ENCODE measurements at regions not wholly inside any gene's neighbourhood (a gene's known extent, or its start where the extent isn't known, plus 50 kb on each side); places are given as distances from the start of the nearest gene placed in this dataset.

DNA sequence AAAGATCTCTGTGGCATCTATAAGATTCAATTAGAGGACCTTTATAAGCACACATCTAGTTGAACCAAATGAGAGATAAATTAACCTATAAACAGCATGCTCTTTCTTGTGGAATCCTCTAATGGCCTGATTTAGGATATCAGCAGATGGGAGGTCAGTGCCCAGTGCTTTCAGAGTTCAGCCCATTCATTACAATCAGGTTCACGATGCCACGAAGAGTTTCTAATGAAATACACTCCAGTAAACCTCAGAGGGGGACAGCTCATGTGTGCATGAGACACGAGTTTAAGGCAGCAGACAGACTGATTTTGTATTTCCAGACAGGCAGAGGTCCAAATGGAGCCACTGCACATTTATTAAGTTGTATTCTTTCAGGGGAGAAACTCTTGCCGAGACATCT, 544.4 kb upstream of the PKN2 start:
- TF ChIP-seq POLR2A (IDR thresholded peaks at IDR 0.05) (no peak), EP300 (IDR thresholded peaks at IDR 0.05) (no peak)
- TF ChIP-seq, protein P1, sequence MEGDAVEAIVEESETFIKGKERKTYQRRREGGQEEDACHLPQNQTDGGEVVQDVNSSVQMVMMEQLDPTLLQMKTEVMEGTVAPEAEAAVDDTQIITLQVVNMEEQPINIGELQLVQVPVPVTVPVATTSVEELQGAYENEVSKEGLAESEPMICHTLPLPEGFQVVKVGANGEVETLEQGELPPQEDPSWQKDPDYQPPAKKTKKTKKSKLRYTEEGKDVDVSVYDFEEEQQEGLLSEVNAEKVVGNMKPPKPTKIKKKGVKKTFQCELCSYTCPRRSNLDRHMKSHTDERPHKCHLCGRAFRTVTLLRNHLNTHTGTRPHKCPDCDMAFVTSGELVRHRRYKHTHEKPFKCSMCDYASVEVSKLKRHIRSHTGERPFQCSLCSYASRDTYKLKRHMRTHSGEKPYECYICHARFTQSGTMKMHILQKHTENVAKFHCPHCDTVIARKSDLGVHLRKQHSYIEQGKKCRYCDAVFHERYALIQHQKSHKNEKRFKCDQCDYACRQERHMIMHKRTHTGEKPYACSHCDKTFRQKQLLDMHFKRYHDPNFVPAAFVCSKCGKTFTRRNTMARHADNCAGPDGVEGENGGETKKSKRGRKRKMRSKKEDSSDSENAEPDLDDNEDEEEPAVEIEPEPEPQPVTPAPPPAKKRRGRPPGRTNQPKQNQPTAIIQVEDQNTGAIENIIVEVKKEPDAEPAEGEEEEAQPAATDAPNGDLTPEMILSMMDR (IDR thresholded peaks at IDR 0.05), result no peak
- Histone ChIP-seq H3K4me3 (no peak overlapping the region), H3K27ac (no peak overlapping the region), H3K9me3 (no peaks in the 10 kb centered on the region), H3K36me3 (no peaks in the 10 kb centered on the region), H3K27me3 (no peaks in the 10 kb centered on the region), H3K4me1 (no peaks in the 10 kb centered on the region)
- no peak for DNase-seq (ENCODE audit: low spot score in 2 of 2)
- WGBS, 2 donors, result 45 to 48% methylated on average over 4 of the region's 4 CpGs

DNA sequence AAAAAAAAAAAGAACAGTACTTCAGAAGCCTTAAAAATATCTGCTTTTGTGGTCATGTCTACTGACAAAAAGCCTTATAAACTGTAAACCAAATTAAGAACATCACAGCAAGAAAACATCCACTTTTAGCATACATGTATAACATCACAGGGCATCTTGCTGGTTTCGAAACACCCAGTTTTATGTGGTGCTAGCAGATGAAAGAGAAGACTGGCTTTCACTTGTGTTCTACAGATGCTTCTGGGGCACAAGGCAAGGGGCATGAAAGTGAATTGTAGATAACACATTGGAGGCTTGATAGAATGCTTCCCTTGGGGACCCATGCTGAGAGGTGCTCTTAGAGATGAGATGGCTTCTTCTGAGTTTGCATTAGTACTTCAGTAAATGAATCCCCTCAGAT, 543.7 kb upstream of the PKN2 start:
- H3K4me3 ChIP-seq, result no peak overlapping the region
- H3K36me3 ChIP-seq, result no peaks in the 10 kb centered on the region
- WGBS, 2 donors, result 89 to 95% methylated on average over 1 of the region's 1 CpG
- no peak overlapping the region for H3K27ac ChIP-seq
- no peak for TF ChIP-seq EP300 (IDR thresholded peaks at IDR 0.05)
- no peaks in the 10 kb centered on the region for H3K4me1 ChIP-seq
- DNase-seq (ENCODE audit: low spot score in 2 of 2), result no peak
- H3K9me3 ChIP-seq, result no peaks in the 10 kb centered on the region
- no peaks in the 10 kb centered on the region for H3K27me3 ChIP-seq

GRCh38 chr1:88141499-88142074, 542.5 kb upstream of the PKN2 start:
- Histone ChIP-seq H3K9me3 (no peaks in the 10 kb centered on the region), H3K4me3 (no peak overlapping the region), H3K36me3 (no peaks in the 10 kb centered on the region), H3K4me1 (no peaks in the 10 kb centered on the region), H3K27me3 (no peaks in the 10 kb centered on the region), H3K27ac (no peak overlapping the region)
- TF ChIP-seq POLR2A (IDR thresholded peaks at IDR 0.05) (no peak), EP300 (IDR thresholded peaks at IDR 0.05) (no peak)
- TF ChIP-seq, protein P1 (IDR thresholded peaks at IDR 0.05), result no peak
- DNase-seq (ENCODE audit: low spot score in 2 of 2), result no peak
- 53 to 56% methylated on average over 6 of the region's 6 CpGs for WGBS, 2 donors

- 62 to 67% methylated on average over 3 of the region's 3 CpGs for WGBS, 2 donors
- TF ChIP-seq, protein P1 (IDR thresholded peaks at IDR 0.05), result no peak
- Histone ChIP-seq H3K36me3 (no peaks in the 10 kb centered on the region), H3K4me1 (no peaks in the 10 kb centered on the region), H3K9me3 (no peaks in the 10 kb centered on the region), H3K27me3 (no peaks in the 10 kb centered on the region), H3K27ac (no peak overlapping the region), H3K4me3 (no peak overlapping the region)
- DNase-seq (ENCODE audit: low spot score in 2 of 2), result no peak
These were observed 538.3 kb upstream of the PKN2 start for GRCh38 chr1:88145752-88146151.

- Histone ChIP-seq H3K4me3 (no peak overlapping the region), H3K36me3 (no peaks in the 10 kb centered on the region), H3K9me3 (no peaks in the 10 kb centered on the region), H3K27ac (no peak overlapping the region), H3K4me1 (no peaks in the 10 kb centered on the region), H3K27me3 (no peaks in the 10 kb centered on the region)
- no peak for DNase-seq (ENCODE audit: low spot score in 2 of 2)
- WGBS, 2 donors, result 93 to 100% methylated on average over 1 of the region's 1 CpG
- TF ChIP-seq EP300 (IDR thresholded peaks at IDR 0.05) (no peak), POLR2A (IDR thresholded peaks at IDR 0.05) (no peak)
- TF ChIP-seq, protein P1 (IDR thresholded peaks at IDR 0.05), result no peak
These were observed 534.4 kb upstream of the PKN2 start for GRCh38 chr1:88149686-88150085.

DNA sequence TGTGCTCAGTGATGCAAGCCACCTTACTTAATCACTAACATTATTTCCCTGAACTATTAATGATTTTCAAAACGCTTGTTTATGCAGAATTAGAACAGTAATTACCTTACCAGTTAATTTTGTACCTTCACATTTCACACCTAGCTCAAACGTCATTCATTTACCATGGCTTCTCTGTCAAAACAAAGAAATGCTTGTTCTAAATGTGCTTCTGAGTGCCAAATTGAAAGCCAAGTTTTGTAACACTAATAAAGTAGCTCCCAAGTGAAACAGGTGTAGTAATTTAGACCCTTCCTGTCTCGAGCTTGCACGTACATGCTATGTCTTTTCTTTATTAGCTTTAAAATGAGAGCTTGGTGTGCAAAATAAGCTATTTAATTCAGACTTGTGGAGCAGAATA, 533.7 kb upstream of the PKN2 start:
- Histone ChIP-seq H3K4me1 (no peaks in the 10 kb centered on the region), H3K27me3 (no peaks in the 10 kb centered on the region), H3K36me3 (no peaks in the 10 kb centered on the region), H3K27ac (no peak overlapping the region), H3K9me3 (no peaks in the 10 kb centered on the region), H3K4me3 (no peak overlapping the region)
- 50 to 62% methylated on average over 4 of the region's 4 CpGs for WGBS, 2 donors
- TF ChIP-seq, protein P1 (IDR thresholded peaks at IDR 0.05), result no peak
- TF ChIP-seq POLR2A (IDR thresholded peaks at IDR 0.05), result no peak
- TF ChIP-seq EP300 (IDR thresholded peaks at IDR 0.05), result no peak
- DNase-seq (ENCODE audit: low spot score in 2 of 2), result no peak
